H9 (cell line): ENCODE measurements at regions not wholly inside any gene's neighbourhood (a gene's known extent, or its start where the extent isn't known, plus 50 kb on each side); places are given as distances from the start of the nearest gene placed in this dataset.

ENCODE experiments used
- DNase-seq: peaks from one replicate; pipeline ENCODE4 v3.0.0-alpha.2; 2017
- H2AFZ ChIP-seq: one replicate; pipeline ENCODE4 v1.6.1; 2013; ENCODE audit warnings: mild to moderate bottlenecking, low read length, control low read depth, moderate library complexity
- H2AK5ac ChIP-seq: 2 replicates; pipeline ENCODE4 v1.6.1; 2013; ENCODE audit warnings: low read length, control low read depth, mixed read lengths; ENCODE audit not compliant: insufficient read length
- H2BK120ac ChIP-seq: one replicate; pipeline ENCODE4 v1.6.1; 2013; ENCODE audit warnings: low read depth, mild to moderate bottlenecking, low read length, control low read depth, inconsistent platforms; ENCODE audit not compliant: poor library complexity, severe bottlenecking
- H2BK12ac ChIP-seq: 2 replicates; pipeline ENCODE4 v1.6.1; 2013; ENCODE audit warnings: low read length, control low read depth, mixed read lengths, low read depth; ENCODE audit not compliant: insufficient read length
- H2BK15ac ChIP-seq: 2 replicates; pipeline ENCODE4 v1.6.1; 2013; ENCODE audit warnings: low read depth, low read length, control low read depth
- H2BK20ac ChIP-seq: one replicate; pipeline ENCODE4 v1.6.1; 2013; ENCODE audit warnings: low read depth, mild to moderate bottlenecking, low read length, control low read depth, inconsistent platforms; ENCODE audit not compliant: poor library complexity, severe bottlenecking
- H2BK5ac ChIP-seq: 2 replicates; pipeline ENCODE4 v1.6.1; 2013; ENCODE audit warnings: low read length, control low read depth, mixed read lengths; ENCODE audit not compliant: insufficient read length
- H3K14ac ChIP-seq: 2 replicates; pipeline ENCODE4 v1.6.1; 2013; ENCODE audit warnings: low read length, control low read depth; ENCODE audit not compliant: insufficient read depth
- H3K18ac ChIP-seq: 2 replicates; pipeline ENCODE4 v1.6.1; 2013; ENCODE audit warnings: low read depth, mild to moderate bottlenecking, mixed read lengths, low read length, control low read depth; ENCODE audit not compliant: insufficient read length
- H3K23ac ChIP-seq: 2 replicates; pipeline ENCODE4 v1.6.1; 2013; ENCODE audit warnings: low read length, control low read depth, mixed read lengths, low read depth; ENCODE audit not compliant: insufficient read length
- H3K23me2 ChIP-seq: 2 replicates; pipeline ENCODE4 v1.6.1; 2013; ENCODE audit warnings: low read depth, mild to moderate bottlenecking, mixed read lengths, low read length, control low read depth; ENCODE audit not compliant: insufficient read length, poor library complexity, severe bottlenecking
- H3K27ac ChIP-seq: 2 replicates; pipeline ENCODE4 v1.5.1; 2013; ENCODE audit warnings: low read length, control low read depth, mixed read lengths, low read depth; ENCODE audit not compliant: insufficient read length
- H3K27me3 ChIP-seq: 2 replicates; pipeline ENCODE4 v1.6.1; 2013; ENCODE audit warnings: low read length, control low read depth, inconsistent platforms; ENCODE audit not compliant: insufficient read depth
- H3K4ac ChIP-seq: 2 replicates; pipeline ENCODE4 v1.6.1; 2013; ENCODE audit warnings: low read depth, mild to moderate bottlenecking, control low read depth, inconsistent platforms, low read length, moderate library complexity
- H3K4me1 ChIP-seq: 2 replicates; pipeline ENCODE4 v1.6.1; 2013; ENCODE audit warnings: low read length, control low read depth, inconsistent platforms; ENCODE audit not compliant: insufficient read depth
- H3K4me2 ChIP-seq: 2 replicates; pipeline ENCODE4 v1.6.1; 2013; ENCODE audit warnings: low read length, control low read depth, mixed read lengths; ENCODE audit not compliant: insufficient read length, insufficient read depth
- H3K56ac ChIP-seq: 2 replicates; pipeline ENCODE4 v1.6.1; 2013; ENCODE audit warnings: low read depth, mild to moderate bottlenecking, mixed read lengths, low read length, control low read depth; ENCODE audit not compliant: insufficient read length
- H3K79me1 ChIP-seq: 2 replicates; pipeline ENCODE4 v1.6.1; 2013; ENCODE audit warnings: low read depth, mild to moderate bottlenecking, moderate library complexity, low read length, control low read depth, inconsistent platforms; ENCODE audit not compliant: insufficient read depth, poor library complexity, severe bottlenecking
- H3K79me2 ChIP-seq: 2 replicates; pipeline ENCODE4 v1.6.1; 2013; ENCODE audit warnings: low read length, control low read depth, inconsistent platforms; ENCODE audit not compliant: insufficient read depth
- H3K9ac ChIP-seq: 2 replicates; pipeline ENCODE4 v1.6.1; 2013; ENCODE audit warnings: low read length, control low read depth, mixed read lengths; ENCODE audit not compliant: insufficient read length; ENCODE audit errors: extremely low read depth
- H3K9me3 ChIP-seq: one replicate; pipeline ENCODE4 v1.6.1; 2013; ENCODE audit warnings: low read depth, low read length, inconsistent platforms; ENCODE audit not compliant: control insufficient read depth
- H3T11ph ChIP-seq: one replicate; pipeline ENCODE4 v1.6.1; 2013; ENCODE audit warnings: mild to moderate bottlenecking, low read length, control low read depth, inconsistent platforms
- H4K20me1 ChIP-seq: one replicate; pipeline ENCODE4 v1.6.1; 2013; ENCODE audit not compliant: control insufficient read depth, insufficient read length, insufficient read depth
- H4K5ac ChIP-seq: 2 replicates; pipeline ENCODE4 v1.6.1; 2013; ENCODE audit warnings: low read depth, mild to moderate bottlenecking, mixed read lengths, low read length, control low read depth; ENCODE audit not compliant: insufficient read length
- H4K8ac ChIP-seq: replicated peaks from 2 replicates; pipeline ENCODE4 v1.6.1; 2013; ENCODE audit warnings: low read length, control low read depth, mixed read lengths, low read depth; ENCODE audit not compliant: insufficient read length
- H4K91ac ChIP-seq: 2 replicates; pipeline ENCODE4 v1.6.1; 2013; ENCODE audit warnings: low read depth, mild to moderate bottlenecking, moderate library complexity, mixed read lengths, low read length, control low read depth; ENCODE audit not compliant: insufficient read length
- H3K27ac Mint-ChIP-seq, 3 experiments: 2 replicates in 2 of 3; 3 replicates in 1 of 3; pipeline ENCODE4 v1.8.0; 2020 to 2021; ENCODE audit warnings: mixed read lengths in 3 of 3, mild to moderate bottlenecking in 1 of 3, moderate library complexity in 1 of 3
- H3K27me3 Mint-ChIP-seq: 2 replicates; pipeline ENCODE4 v1.8.0; 2021; ENCODE audit warnings: low read depth, mild to moderate bottlenecking, moderate library complexity, mixed read lengths
- H3K36me3 Mint-ChIP-seq, 3 experiments: 2 replicates in 2 of 3; 3 replicates in 1 of 3; pipeline ENCODE4 v1.8.0; 2020 to 2021; ENCODE audit warnings: low read depth in 3 of 3, mixed read lengths in 3 of 3; ENCODE audit not compliant: insufficient read depth in 1 of 3
- H3K4me1 Mint-ChIP-seq, 2 experiments: 2 replicates each; pipeline ENCODE4 v1.8.0; 2020; ENCODE audit warnings: mixed read lengths in 2 of 2
- H3K4me3 Mint-ChIP-seq, 2 experiments: 2 replicates in 1 of 2; 3 replicates in 1 of 2; pipeline ENCODE4 v1.8.0; 2020 to 2021; ENCODE audit warnings: mild to moderate bottlenecking in 2 of 2, mixed read lengths in 2 of 2, moderate library complexity in 1 of 2
- H3K9me3 Mint-ChIP-seq, 2 experiments: 2 replicates in 1 of 2; 3 replicates in 1 of 2; pipeline ENCODE4 v1.8.0; 2020; ENCODE audit warnings: mild to moderate bottlenecking in 2 of 2, mixed read lengths in 2 of 2, moderate library complexity in 1 of 2
- CTCF ChIP-seq: fragments of 200-600 bp; sonication (generic); conservative IDR thresholded peaks from 3 replicates; pipeline ENCODE4 v1.8.0; 2021; ENCODE audit warnings: antibody characterized with exemption, mild to moderate bottlenecking
- WGBS: extraction: QIAGEN DNeasy Blood & Tissue Kit; methylation state at CpG from one replicate; pipeline ENCODE4 v1.1.7; 2013; ENCODE audit warnings: missing lambda C conversion rate, low lambda C conversion rate, mixed read lengths; ENCODE audit not compliant: insufficient read length; ENCODE audit errors: extremely low coverage; 5-methylcytosine and 5-hydroxymethylcytosine counted together

- Histone ChIP-seq H3K27me3 (no peaks in the 10 kb centered on the region), H3K27ac (no peak overlapping the region), H3K9me3 (no peaks in the 10 kb centered on the region), H2AFZ (no peak overlapping the region), H3K23ac (no peak overlapping the region), H3K56ac (no peak overlapping the region), H3K4me1 (no peaks in the 10 kb centered on the region), H2BK15ac (no peak overlapping the region), H3T11ph (no peak overlapping the region), H2BK5ac (no peak overlapping the region), H3K79me1 (no peaks in the 10 kb centered on the region), H2AK5ac (no peak overlapping the region), H3K4me2 (no peak overlapping the region), H2BK120ac (no peak overlapping the region), H3K23me2 (no peaks in the 10 kb centered on the region), H2BK20ac (no peak overlapping the region), H2BK12ac (no peak overlapping the region), H4K5ac (no peak overlapping the region), H4K20me1 (no peaks in the 10 kb centered on the region), H3K14ac (no peak overlapping the region), H3K9ac (no peak overlapping the region), H3K4ac (no peak overlapping the region), H3K79me2 (no peaks in the 10 kb centered on the region), H4K91ac (no peak overlapping the region), H3K18ac (no peak overlapping the region), H4K8ac (no peak overlapping the region)
- H3K27me3 Mint-ChIP-seq: no peaks in the 10 kb centered on the region
- DNase-seq: no peak
- no peaks in the 10 kb centered on the region for H3K36me3 Mint-ChIP-seq
- H3K9me3 Mint-ChIP-seq: no peaks in the 10 kb centered on the region
- no peak for TF ChIP-seq CTCF
- no peak overlapping the region for H3K27ac Mint-ChIP-seq
- no peak overlapping the region for H3K4me3 Mint-ChIP-seq
- no CpG with 5 or more reads among the region's 2 CpGs for WGBS
- H3K4me1 Mint-ChIP-seq: no peaks in the 10 kb centered on the region
Observed at GRCh38 chr12:91685917-91686316, 459.7 kb downstream of the BTG1 start.
